ENCODE measurements at regions not wholly inside any gene's neighbourhood (a gene's known extent, or its start where the extent isn't known, plus 50 kb on each side); places are given as distances from the start of the nearest gene placed in this dataset.

- BruUV-seq (replicated peaks), result no TSS peak
- no peak overlapping the region for H3K4me3 ChIP-seq (ENCODE audit: low read depth in 2 of 2, low read length in 2 of 2)
- H3K9me3 ChIP-seq (ENCODE audit: control insufficient read depth, insufficient read depth, low read depth, low read length), result no peaks in the 10 kb centered on the region
- TF ChIP-seq TCF7L2 (IDR thresholded peaks at IDR 0.05; ENCODE audit: low read depth, low read length) (no peak), REST (IDR thresholded peaks at IDR 0.05; ENCODE audit: insufficient read depth in 1 of 2, low read depth in 2 of 2, low read length in 1 of 2) (no peak), POLR2AphosphoS5 (IDR thresholded peaks at IDR 0.05; ENCODE audit: low read depth, low read length) (no peak)
- in situ Hi-C loops (cut with HindIII; ENCODE audit: low pct_unique_long_range_greater_than_20kb, low sequenced_read_pairs), result no loop called here
- H3K27ac ChIP-seq (ENCODE audit: low read length), result no peak overlapping the region
- H3K4me1 ChIP-seq (ENCODE audit: control insufficient read depth, insufficient read depth, low read length), result no peaks in the 10 kb centered on the region
- intact Hi-C loops (cut with micrococcal nuclease; ENCODE audit: unreplicated experiment), result no loop called here
- ChIA-PET POLR2A (no interaction called here), CTCF (no interaction called here)
- DNase-seq (ENCODE audit: low read depth, low spot score) (no peak), ATAC-seq (no peak)
- H3K36me3 ChIP-seq (ENCODE audit: control insufficient read depth, insufficient read depth, low read length), result no peaks in the 10 kb centered on the region
- H3K27me3 ChIP-seq (ENCODE audit: control insufficient read depth, insufficient read depth, low read length), result no peaks in the 10 kb centered on the region
Observed at GRCh38 chr15:46275701-46276100, 640.9 kb downstream of the SQOR start.

- POLR2A ChIA-PET, result interaction anchor here (0.6 kb wide), 1 partner anchor 185 kb away, joined by 5 read pairs; no protein-coding TSS in a partner anchor
- ATAC-seq, result no peak
Observed at GRCh38 chr15:46277451-46277850, 642.6 kb downstream of the SQOR start.

More at GRCh38 chr15:46277451-46277850, 642.6 kb downstream of the SQOR start:
- Histone ChIP-seq H3K4me1 (ENCODE audit: control insufficient read depth, insufficient read depth, low read length) (no peaks in the 10 kb centered on the region), H3K36me3 (ENCODE audit: control insufficient read depth, insufficient read depth, low read length) (no peaks in the 10 kb centered on the region), H3K27ac (ENCODE audit: low read length) (no peak overlapping the region), H3K27me3 (ENCODE audit: control insufficient read depth, insufficient read depth, low read length) (no peaks in the 10 kb centered on the region), H3K4me3 (ENCODE audit: low read depth in 2 of 2, low read length in 2 of 2) (no peak overlapping the region), H3K9me3 (ENCODE audit: control insufficient read depth, insufficient read depth, low read depth, low read length) (no peaks in the 10 kb centered on the region)
- DNase-seq (ENCODE audit: low read depth, low spot score), result no peak
- TF ChIP-seq POLR2AphosphoS5 (IDR thresholded peaks at IDR 0.05; ENCODE audit: low read depth, low read length), result no peak
- TF ChIP-seq REST (IDR thresholded peaks at IDR 0.05; ENCODE audit: insufficient read depth in 1 of 2, low read depth in 2 of 2, low read length in 1 of 2), result no peak
- no peak for TF ChIP-seq CTCF (IDR thresholded peaks at IDR 0.05)
- TF ChIP-seq TCF7L2 (IDR thresholded peaks at IDR 0.05; ENCODE audit: low read depth, low read length), result no peak
- TF ChIP-seq SIN3A (IDR thresholded peaks at IDR 0.05; ENCODE audit: borderline replicate concordance, insufficient read depth, low read depth, low read length), result no peak
- CTCF ChIA-PET, result interaction anchor here (0.5 kb wide), 1 partner anchor 484 kb away, joined by 8 read pairs; no protein-coding TSS in a partner anchor
- intact Hi-C loops (cut with micrococcal nuclease; ENCODE audit: unreplicated experiment) (no loop called here), in situ Hi-C loops (cut with HindIII; ENCODE audit: low pct_unique_long_range_greater_than_20kb, low sequenced_read_pairs) (no loop called here)
- BruUV-seq (replicated peaks), result no TSS peak
